GM12891 (cell line): ENCODE measurements at regions not wholly inside any gene's neighbourhood (a gene's known extent, or its start where the extent isn't known, plus 50 kb on each side); places are given as distances from the start of the nearest gene placed in this dataset.
"Not testable (repeated sequence)": the region's sequence is repeated elsewhere in the genome, so short reads cannot be mapped to it uniquely, and the experiment has no call there.

Experiments used
- DNase-seq: peaks from one replicate; pipeline ENCODE4 v3.0.0; 2011; ENCODE audit warnings: low spot score; ENCODE audit not compliant: insufficient read length
- FAIRE-seq: peaks from 2 replicates; lab custom pipeline; 2011; peaks lifted over from hg19 to GRCh38; lab: Jason Lieb, UNC
- PAX5 ChIP-seq: IDR thresholded peaks from 2 replicates; pipeline ENCODE4 v1.6.1; 2011; ENCODE audit warnings: low read length, moderate library complexity, mild to moderate bottlenecking; ENCODE audit not compliant: insufficient read depth, severe bottlenecking
- POLR2A ChIP-seq: IDR thresholded peaks from 2 replicates; pipeline ENCODE4 v1.6.1; 2011; ENCODE audit warnings: low read depth, low read length, control low read depth
- POLR2AphosphoS5 ChIP-seq: IDR thresholded peaks from 2 replicates; pipeline ENCODE4 v1.6.1; 2011; ENCODE audit warnings: low read depth, low read length, control low read depth
- POU2F2 ChIP-seq: IDR thresholded peaks from 2 replicates; pipeline ENCODE4 v1.6.1; 2011; ENCODE audit warnings: low read depth, mild to moderate bottlenecking, control low read depth, low read length, moderate library complexity
- SPI1 ChIP-seq: IDR thresholded peaks from 2 replicates; pipeline ENCODE4 v1.6.1; 2011; ENCODE audit warnings: low read depth, low read length, control low read depth
- TAF1 ChIP-seq: IDR thresholded peaks from 2 replicates; pipeline ENCODE4 v1.6.1; 2011; ENCODE audit warnings: low read depth, low read length, control low read depth

DNA sequence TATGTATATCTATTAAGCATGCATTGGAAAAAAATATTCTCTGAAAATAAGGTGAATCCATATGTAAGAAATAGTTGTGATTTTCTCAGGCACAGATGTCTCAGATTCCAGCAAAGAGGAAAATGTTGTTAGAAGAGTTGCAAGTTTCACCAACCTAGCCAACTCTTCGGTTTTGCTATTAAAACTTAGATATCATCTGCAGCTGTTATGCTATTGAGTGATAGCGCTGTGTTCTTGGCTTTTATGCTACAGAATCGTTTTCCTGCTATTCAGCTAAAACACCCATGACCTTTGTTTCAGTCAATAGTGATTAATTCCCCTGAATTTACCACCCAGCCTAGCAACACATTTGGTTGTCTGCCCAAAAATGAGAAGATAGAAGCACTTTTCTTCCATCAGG lies 795.6 kb upstream of the ANO3 start:
- DNase-seq: no peak
- TF ChIP-seq SPI1 (no peak), POLR2A (no peak), POLR2AphosphoS5 (no peak), TAF1 (no peak), POU2F2 (no peak), PAX5 (no peak)

DNA sequence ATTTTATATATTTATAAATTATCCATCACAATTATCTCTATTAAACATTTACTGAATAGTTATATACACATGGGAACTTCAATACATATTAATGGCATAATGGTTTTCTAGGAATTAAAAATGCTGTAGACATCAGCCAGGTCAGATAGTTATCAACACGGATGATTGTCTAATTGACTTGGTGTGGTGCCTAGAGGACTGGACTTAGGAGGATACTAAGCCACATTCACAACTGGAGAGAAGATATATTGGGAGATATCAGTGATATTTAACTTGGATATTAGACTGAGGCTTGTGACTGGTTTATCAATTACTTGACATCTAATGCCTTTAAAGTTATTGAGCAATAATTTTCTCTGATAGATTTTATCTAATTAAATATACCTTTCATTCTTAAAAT lies 794.5 kb upstream of the ANO3 start:
- no peak for DNase-seq
- FAIRE-seq: no peak
- TF ChIP-seq TAF1 (no peak), POLR2AphosphoS5 (no peak), SPI1 (no peak), POU2F2 (no peak), PAX5 (no peak), POLR2A (no peak)

More for the DNA sequence above, 795.6 kb upstream of the ANO3 start:
- FAIRE-seq: no peak

DNA sequence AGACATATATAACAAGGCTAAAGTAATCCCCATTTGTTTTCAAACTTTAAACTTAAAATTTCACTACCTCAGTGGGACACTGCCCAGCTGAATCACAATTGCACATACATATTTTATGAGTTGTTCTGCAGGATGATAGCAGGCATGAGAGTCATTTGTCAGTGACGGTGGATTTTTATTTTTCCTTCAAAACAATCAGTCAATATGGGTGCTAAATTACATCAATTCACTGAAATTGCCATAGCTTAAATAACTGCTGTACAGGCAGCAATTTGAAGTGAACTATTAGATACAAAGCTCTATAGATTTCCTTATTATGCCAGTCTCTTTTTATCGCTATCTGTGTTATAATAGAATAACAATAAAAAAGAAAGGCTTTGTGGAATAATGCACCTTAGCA lies 784.6 kb upstream of the ANO3 start:
- no peak for FAIRE-seq
- no peak for DNase-seq
- TF ChIP-seq POU2F2: no peak
- no peak for TF ChIP-seq POLR2A
- no peak for TF ChIP-seq PAX5
- no peak for TF ChIP-seq POLR2AphosphoS5
- no peak for TF ChIP-seq SPI1
- TF ChIP-seq TAF1: no peak

DNA sequence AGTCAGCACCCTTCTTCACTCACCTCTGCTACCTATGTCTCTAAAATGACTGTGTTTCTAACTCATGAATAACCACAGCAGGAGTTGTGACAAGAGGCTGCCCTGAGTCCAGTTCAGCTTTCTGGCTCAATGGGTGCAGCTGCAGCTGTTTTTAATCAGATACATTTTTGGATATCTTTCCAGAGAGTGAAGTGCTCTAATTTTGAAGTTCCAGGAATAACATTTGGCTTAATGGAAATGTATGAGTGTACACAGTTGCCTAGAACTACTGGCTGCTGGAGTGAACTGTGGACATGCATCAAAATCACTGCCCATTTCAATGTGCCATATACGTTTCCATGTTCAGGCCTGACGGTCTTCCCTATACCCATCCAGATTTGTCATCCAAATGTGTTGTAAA lies 769.5 kb upstream of the ANO3 start:
- DNase-seq: no peak
- FAIRE-seq: no peak
- no peak for TF ChIP-seq POU2F2
- no peak for TF ChIP-seq POLR2AphosphoS5
- no peak for TF ChIP-seq PAX5
- no peak for TF ChIP-seq TAF1
- no peak for TF ChIP-seq POLR2A
- no peak for TF ChIP-seq SPI1

DNA sequence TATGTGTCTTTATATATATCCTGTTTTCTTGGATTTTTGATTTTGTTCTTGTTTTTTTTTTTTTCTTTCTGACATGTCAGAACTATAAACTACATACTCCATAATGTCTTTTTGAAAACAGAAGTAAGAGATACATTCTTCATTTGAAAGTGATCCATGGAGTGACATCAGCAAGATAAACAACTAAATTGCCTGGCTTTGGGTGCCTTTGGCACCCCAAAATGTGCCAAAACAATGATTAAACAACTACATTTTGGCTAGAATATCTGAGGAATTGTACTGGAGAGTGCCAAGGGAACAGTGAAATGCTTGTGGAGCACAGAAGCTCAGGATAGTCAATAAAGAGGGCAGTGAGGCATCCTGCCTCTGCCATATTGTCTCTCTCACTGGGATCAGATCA lies 766.1 kb upstream of the ANO3 start:
- no peak for FAIRE-seq

DNA sequence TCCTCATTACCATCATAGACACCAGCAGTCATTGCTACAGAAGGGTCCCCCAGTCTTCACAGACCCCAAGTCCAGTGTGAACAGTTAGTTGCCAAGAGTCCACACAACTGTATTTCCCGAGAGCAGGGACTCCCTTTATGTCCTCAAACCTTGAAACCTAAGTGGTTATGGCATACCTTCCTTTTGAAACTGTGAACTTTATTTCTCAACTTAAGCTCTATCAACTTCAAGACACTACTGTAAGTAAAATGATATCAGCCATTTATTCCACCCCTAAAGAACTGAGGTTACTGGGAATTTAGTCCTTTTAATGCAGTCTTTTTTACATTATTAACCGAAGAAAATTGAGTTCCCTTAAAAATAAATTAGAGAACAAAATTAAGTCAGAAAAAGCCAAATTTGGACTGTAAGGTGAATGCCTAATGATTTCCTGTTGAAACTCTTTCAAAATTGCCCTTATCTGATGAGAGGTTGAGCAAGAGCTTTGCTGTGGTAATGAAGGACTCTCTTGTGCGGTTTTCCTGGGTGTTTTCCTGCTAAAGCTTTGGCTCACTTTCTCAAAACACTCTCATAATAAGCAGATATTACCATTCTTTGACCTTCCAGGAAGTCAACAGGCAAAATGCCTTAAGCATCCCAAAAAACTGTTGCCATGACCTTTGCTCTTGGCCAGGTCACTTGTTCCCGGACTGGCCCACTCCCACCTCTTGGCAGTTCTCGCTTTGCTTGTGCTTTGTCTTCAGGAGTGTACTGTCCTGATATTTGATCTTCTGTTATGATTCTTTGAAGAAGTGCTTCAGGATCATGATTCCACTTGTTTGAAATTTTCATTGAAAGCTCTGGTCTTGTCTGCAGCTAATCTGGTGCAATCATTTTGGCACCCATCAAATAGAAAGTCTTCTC lies 765.4 kb upstream of the ANO3 start:
- FAIRE-seq (no peak), DNase-seq (no peak)
- TF ChIP-seq POLR2A (no peak), TAF1 (no peak), SPI1 (no peak)

More for the DNA sequence above, 766.1 kb upstream of the ANO3 start:
- no peak for DNase-seq
- TF ChIP-seq POLR2A: no peak
- no peak for TF ChIP-seq SPI1
- no peak for TF ChIP-seq POU2F2
- TF ChIP-seq PAX5: no peak
- no peak for TF ChIP-seq TAF1
- no peak for TF ChIP-seq POLR2AphosphoS5

DNA sequence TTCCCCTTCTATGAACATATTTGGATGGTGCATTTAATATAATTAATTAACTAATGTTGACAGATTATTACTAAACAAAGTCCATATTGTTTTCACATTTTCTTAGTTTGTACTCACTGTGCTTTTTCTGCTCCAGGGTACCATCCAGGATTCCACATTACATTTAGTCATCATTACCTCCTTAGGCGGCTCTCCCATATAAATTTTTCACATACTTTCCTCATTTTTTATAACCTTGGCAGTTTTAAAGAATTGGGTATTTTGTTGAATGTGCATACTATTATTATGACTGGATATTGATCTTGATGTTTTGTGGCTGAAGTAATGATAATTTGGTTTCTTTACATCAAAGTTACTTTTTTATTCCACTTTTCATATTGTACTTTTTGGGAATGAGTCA lies 755.6 kb upstream of the ANO3 start:
- DNase-seq (no peak), FAIRE-seq (no peak)

DNA sequence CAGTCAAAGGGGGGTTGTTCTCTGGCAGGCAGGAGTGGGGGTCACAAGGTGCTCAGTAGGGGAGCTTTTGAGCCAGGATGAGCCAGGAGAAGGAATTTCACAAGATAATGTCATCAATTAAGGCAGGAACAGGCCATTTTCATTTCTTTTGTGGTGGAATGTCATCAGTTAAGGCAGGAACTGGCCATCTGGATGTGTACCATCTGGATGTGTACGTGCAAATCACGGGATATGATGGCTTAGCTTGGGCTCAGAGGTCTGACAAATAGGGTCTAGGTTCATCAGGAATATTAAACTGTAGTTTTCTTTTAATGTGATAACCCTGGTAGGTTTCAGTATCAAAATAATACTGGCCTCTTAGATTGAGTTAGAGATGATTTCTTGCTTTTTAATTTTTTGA lies 752.4 kb upstream of the ANO3 start:
- not testable (repeated sequence) for FAIRE-seq, DNase-seq

More for the DNA sequence above, 755.6 kb upstream of the ANO3 start:
- TF ChIP-seq SPI1 (no peak), POLR2AphosphoS5 (no peak), PAX5 (no peak), TAF1 (no peak), POLR2A (no peak), POU2F2 (no peak)

DNA sequence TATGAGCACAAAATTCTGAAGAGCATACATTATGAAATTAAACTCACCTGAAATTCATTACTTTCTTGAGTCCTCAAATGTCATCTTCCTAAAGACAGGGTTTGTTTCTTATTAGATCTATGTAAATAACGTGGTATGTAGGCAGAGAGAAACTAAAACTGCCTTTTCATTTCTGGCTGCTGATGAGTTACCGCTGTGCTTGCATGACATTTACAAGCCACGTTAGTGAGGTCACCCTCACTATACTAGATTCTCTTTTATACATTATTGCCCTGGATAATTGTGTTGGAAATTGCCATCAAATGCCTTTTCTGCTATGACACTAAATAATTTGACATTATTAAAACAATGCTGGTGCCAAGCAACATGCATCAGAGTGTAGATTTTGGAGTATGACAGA lies 748.3 kb upstream of the ANO3 start:
- DNase-seq (no peak), FAIRE-seq (no peak)
- TF ChIP-seq POLR2A (no peak), TAF1 (no peak), POLR2AphosphoS5 (no peak), SPI1 (no peak), POU2F2 (no peak), PAX5 (no peak)

DNA sequence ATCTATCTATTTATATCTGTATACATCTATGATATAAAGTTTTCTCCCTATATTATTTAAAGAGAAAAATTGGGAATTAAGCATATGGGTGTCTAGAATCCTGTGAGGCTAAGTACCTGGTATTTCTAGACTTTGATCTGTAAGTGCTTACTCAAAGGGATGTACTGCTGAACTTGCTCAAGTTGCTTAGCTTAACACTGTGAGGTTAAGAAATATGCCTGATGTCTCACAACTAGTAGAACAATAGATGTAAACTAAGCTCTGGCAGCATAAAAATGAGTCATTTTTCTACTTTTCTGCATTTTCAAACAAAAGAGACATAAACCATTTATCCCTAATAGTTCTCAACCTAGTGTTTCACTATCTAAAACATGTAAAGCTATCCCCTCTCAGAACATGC lies 744.4 kb upstream of the ANO3 start:
- DNase-seq (no peak), FAIRE-seq (no peak)
- TF ChIP-seq POU2F2: no peak
- no peak for TF ChIP-seq SPI1
- TF ChIP-seq POLR2A: no peak

DNA sequence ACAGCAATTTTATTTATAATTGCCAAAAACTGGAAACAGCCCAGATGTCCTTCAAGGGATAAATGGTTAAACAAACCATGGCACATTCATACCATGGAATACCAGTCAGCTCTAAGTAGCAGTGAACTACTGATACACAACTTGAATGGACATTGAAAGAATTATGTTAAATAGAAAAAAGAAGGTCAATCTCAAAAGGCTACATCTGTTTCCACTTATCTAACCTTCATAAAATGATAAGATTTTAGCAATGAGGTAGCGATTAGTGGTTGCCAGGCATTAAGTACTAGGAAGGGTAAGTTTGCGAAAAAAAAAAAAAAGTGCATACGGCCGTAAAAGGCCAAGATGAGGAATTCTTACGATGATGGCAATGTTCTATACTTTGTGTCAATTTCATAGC lies 738.7 kb upstream of the ANO3 start:
- no peak for TF ChIP-seq POLR2A
- no peak for TF ChIP-seq TAF1
- TF ChIP-seq POLR2AphosphoS5: no peak
- TF ChIP-seq SPI1: no peak
- TF ChIP-seq POU2F2: no peak
- TF ChIP-seq PAX5: no peak
- no peak for DNase-seq
- FAIRE-seq: no peak
